HG02885 (cell line): ENCODE measurements at regions not wholly inside any gene's neighbourhood (a gene's known extent, or its start where the extent isn't known, plus 50 kb on each side); places are given as distances from the start of the nearest gene placed in this dataset.

Source experiments
- ATAC-seq: cut with Tn5 transposase; IDR thresholded peaks from one replicate; pipeline ENCODE4 v1.9.1; 2021; ENCODE audit warnings: mild to moderate bottlenecking; ENCODE audit not compliant: unreplicated experiment, poor library complexity

- ATAC-seq, result no peak
These were observed 195.0 kb upstream of the ATP10B start for GRCh38 chr5:161047024-161047423.

GRCh38 chr5:161042862-161043261 lies 190.9 kb upstream of the ATP10B start:
- no peak for ATAC-seq

GRCh38 chr5:161042443-161042842 lies 190.4 kb upstream of the ATP10B start:
- ATAC-seq, result no peak

GRCh38 chr5:161040818-161041217 lies 188.8 kb upstream of the ATP10B start:
- ATAC-seq, result no peak

GRCh38 chr5:161036296-161036695 lies 184.3 kb upstream of the ATP10B start:
- no peak for ATAC-seq

GRCh38 chr5:161034451-161034850 lies 182.4 kb upstream of the ATP10B start:
- no peak for ATAC-seq

GRCh38 chr5:161030229-161030628 lies 178.2 kb upstream of the ATP10B start:
- no peak for ATAC-seq

GRCh38 chr5:161027763-161028162 lies 175.8 kb upstream of the ATP10B start:
- no peak for ATAC-seq

GRCh38 chr5:161023551-161023950 lies 171.5 kb upstream of the ATP10B start:
- ATAC-seq, result no peak

- no peak for ATAC-seq
These were observed 170.1 kb upstream of the ATP10B start for GRCh38 chr5:161022151-161022550.

- no peak for ATAC-seq
These were observed 157.8 kb upstream of the ATP10B start for GRCh38 chr5:161009817-161010216.

- no peak for ATAC-seq
These were observed 157.2 kb upstream of the ATP10B start for GRCh38 chr5:161009194-161009593.

GRCh38 chr5:161007879-161008278 lies 155.9 kb upstream of the ATP10B start:
- ATAC-seq, result no peak

GRCh38 chr5:161002571-161003074 lies 150.6 kb upstream of the ATP10B start:
- ATAC-seq, result no peak

- peak; percentile 85 for ATAC-seq
These were observed 149.6 kb upstream of the ATP10B start for GRCh38 chr5:161001604-161002003.

GRCh38 chr5:161001142-161001541 lies 149.1 kb upstream of the ATP10B start:
- ATAC-seq, result peak; percentile 68

- no peak for ATAC-seq
These were observed 139.2 kb upstream of the ATP10B start for GRCh38 chr5:160991205-160991604.

GRCh38 chr5:160979385-160979784 lies 127.4 kb upstream of the ATP10B start:
- ATAC-seq, result no peak

- ATAC-seq, result no peak
These were observed 126.9 kb upstream of the ATP10B start for GRCh38 chr5:160978944-160979343.

GRCh38 chr5:160976181-160976580 lies 124.2 kb upstream of the ATP10B start:
- no peak for ATAC-seq

GRCh38 chr5:160970605-160971191 lies 118.7 kb upstream of the ATP10B start:
- ATAC-seq, result peak; percentile 61

GRCh38 chr5:160969645-160970044 lies 117.6 kb upstream of the ATP10B start:
- ATAC-seq, result no peak

- ATAC-seq, result no peak
These were observed 116.5 kb upstream of the ATP10B start for GRCh38 chr5:160968480-160968879.
